ENCODE measurements at regions not wholly inside any gene's neighbourhood (a gene's known extent, or its start where the extent isn't known, plus 50 kb on each side); places are given as distances from the start of the nearest gene placed in this dataset.

DNA sequence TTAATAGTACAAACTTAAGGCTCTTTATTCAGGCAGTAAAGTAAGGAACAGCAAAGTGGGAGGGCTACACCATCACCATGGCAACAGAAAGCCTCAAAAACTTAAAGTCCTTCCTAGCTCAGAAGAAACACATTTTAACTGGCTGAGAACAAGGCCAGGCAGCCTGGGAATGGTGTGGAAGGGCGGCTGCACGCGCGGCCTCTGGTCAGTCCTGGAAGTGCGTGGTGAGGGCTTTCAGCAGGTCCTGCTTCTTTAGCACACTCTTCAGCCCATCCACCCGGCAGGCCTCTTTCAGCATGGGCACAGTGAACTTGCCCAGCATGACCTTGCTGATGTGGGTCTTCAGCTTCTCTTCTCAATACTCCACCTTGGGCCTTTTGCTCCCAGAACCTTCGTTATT lies 133.0 kb downstream of the CYP26A1 start:
- no peak for FAIRE-seq

GRCh38 chr10:93208717-93209464 lies 135.2 kb downstream of the CYP26A1 start:
- FAIRE-seq (peak; percentile 56), DNase-seq (ENCODE audit: insufficient read length) (no peak)
- no peak for TF ChIP-seq TAF1 (IDR thresholded peaks at IDR 0.05; ENCODE audit: borderline replicate concordance, low read depth, low read length)
- no peak for TF ChIP-seq POLR2A (IDR thresholded peaks at IDR 0.05; ENCODE audit: low read depth, low read length)
- TF ChIP-seq POLR2AphosphoS5 (IDR thresholded peaks at IDR 0.05; ENCODE audit: low read depth, low read length), result no peak

More for the DNA sequence above, 133.0 kb downstream of the CYP26A1 start:
- TF ChIP-seq POLR2AphosphoS5 (IDR thresholded peaks at IDR 0.05; ENCODE audit: low read depth, low read length) (no peak), POLR2A (IDR thresholded peaks at IDR 0.05; ENCODE audit: low read depth, low read length) (no peak), TAF1 (IDR thresholded peaks at IDR 0.05; ENCODE audit: borderline replicate concordance, low read depth, low read length) (no peak)
- DNase-seq (ENCODE audit: insufficient read length), result no peak

GRCh38 chr10:93211991-93212390 lies 138.3 kb downstream of the CYP26A1 start:
- no peak for FAIRE-seq
- TF ChIP-seq POLR2AphosphoS5 (IDR thresholded peaks at IDR 0.05; ENCODE audit: low read depth, low read length), result no peak
- no peak for TF ChIP-seq POLR2A (IDR thresholded peaks at IDR 0.05; ENCODE audit: low read depth, low read length)
- TF ChIP-seq TAF1 (IDR thresholded peaks at IDR 0.05; ENCODE audit: borderline replicate concordance, low read depth, low read length), result no peak
- no peak for DNase-seq (ENCODE audit: insufficient read length)

- FAIRE-seq (no peak), DNase-seq (ENCODE audit: insufficient read length) (no peak)
- TF ChIP-seq POLR2AphosphoS5 (IDR thresholded peaks at IDR 0.05; ENCODE audit: low read depth, low read length), result no peak
- no peak for TF ChIP-seq POLR2A (IDR thresholded peaks at IDR 0.05; ENCODE audit: low read depth, low read length)
- no peak for TF ChIP-seq TAF1 (IDR thresholded peaks at IDR 0.05; ENCODE audit: borderline replicate concordance, low read depth, low read length)
Observed at GRCh38 chr10:93215312-93215711, 141.6 kb downstream of the CYP26A1 start.

GRCh38 chr10:93216341-93216985 lies 142.8 kb downstream of the CYP26A1 start:
- no peak for FAIRE-seq
- DNase-seq (ENCODE audit: insufficient read length), result no peak
- TF ChIP-seq POLR2A (IDR thresholded peaks at IDR 0.05; ENCODE audit: low read depth, low read length), result no peak
- TF ChIP-seq TAF1 (IDR thresholded peaks at IDR 0.05; ENCODE audit: borderline replicate concordance, low read depth, low read length), result no peak
- no peak for TF ChIP-seq POLR2AphosphoS5 (IDR thresholded peaks at IDR 0.05; ENCODE audit: low read depth, low read length)

DNA sequence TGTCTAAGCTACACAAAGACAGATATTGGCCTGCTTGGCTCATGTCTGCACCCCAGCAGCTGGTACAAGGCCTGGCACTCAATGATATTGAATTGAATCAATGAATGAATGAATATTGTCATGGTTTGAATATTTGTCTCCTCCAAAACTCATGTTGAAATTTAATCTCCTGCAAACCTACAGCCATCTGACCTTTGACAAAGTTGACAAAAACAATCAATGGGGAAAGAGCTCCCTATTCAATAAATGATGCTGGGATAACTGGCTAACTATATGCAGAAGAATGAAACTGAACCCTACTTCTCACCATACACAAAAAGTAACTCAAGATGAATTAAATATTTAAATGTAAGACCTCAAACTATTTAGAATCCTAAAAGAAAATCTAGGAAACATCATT lies 144.7 kb downstream of the CYP26A1 start:
- DNase-seq (ENCODE audit: insufficient read length) (no peak), FAIRE-seq (no peak)
- TF ChIP-seq TAF1 (IDR thresholded peaks at IDR 0.05; ENCODE audit: borderline replicate concordance, low read depth, low read length) (no peak), POLR2AphosphoS5 (IDR thresholded peaks at IDR 0.05; ENCODE audit: low read depth, low read length) (no peak), POLR2A (IDR thresholded peaks at IDR 0.05; ENCODE audit: low read depth, low read length) (no peak)

GRCh38 chr10:93219347-93219746 lies 145.7 kb downstream of the CYP26A1 start:
- no peak for FAIRE-seq
- no peak for DNase-seq (ENCODE audit: insufficient read length)
- TF ChIP-seq POLR2AphosphoS5 (IDR thresholded peaks at IDR 0.05; ENCODE audit: low read depth, low read length), result no peak
- TF ChIP-seq POLR2A (IDR thresholded peaks at IDR 0.05; ENCODE audit: low read depth, low read length), result no peak
- TF ChIP-seq TAF1 (IDR thresholded peaks at IDR 0.05; ENCODE audit: borderline replicate concordance, low read depth, low read length), result no peak

DNA sequence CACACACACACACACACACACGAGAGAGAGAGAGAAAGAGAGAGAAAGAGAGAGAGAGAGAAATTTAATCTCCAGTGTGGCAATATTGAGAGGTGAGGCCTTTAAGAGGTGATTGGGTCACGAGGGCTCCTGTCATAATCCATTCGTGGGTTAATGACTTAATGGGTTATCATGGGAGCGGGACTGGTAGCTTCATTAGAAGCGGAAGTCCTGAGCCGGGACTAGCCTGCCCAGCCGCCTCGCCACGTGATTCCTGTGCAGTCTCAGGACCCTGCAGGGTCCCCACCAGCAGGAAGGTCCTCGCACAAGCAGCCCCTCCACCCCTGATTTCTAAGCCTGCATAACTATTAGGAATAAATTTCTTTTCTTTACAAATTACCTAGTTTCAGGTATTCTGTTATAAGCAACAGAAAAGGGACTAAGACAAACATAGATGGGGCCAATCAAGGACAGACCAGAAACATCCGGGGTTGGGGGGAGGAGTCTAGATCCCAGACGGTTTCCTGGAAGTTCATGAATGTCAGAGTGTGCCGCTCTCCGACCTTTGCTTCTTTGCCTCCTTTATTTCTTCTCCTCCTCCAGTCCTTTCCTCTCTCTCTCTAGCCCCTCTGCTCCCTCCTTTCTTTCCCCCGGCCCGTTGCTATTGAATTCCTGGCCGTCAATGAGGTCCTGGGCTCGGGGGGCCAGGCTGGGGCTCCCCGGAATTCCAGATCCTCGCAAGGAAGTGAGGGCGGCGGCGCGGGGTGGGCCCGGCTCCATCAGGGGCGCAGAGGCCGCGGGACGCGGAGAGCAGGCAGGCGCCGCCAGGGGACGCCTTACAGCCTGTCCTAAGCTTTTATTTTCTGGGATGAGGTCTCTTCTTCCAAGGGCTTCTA lies 146.8 kb downstream of the CYP26A1 start:
- TF ChIP-seq TAF1 (IDR thresholded peaks at IDR 0.05; ENCODE audit: borderline replicate concordance, low read depth, low read length) (no peak), POLR2AphosphoS5 (IDR thresholded peaks at IDR 0.05; ENCODE audit: low read depth, low read length) (no peak)
- DNase-seq (ENCODE audit: insufficient read length), result no peak
- FAIRE-seq, result no peak

GRCh38 chr10:93221171-93221496 lies 147.4 kb downstream of the CYP26A1 start:
- TF ChIP-seq POLR2AphosphoS5 (IDR thresholded peaks at IDR 0.05; ENCODE audit: low read depth, low read length) (no peak), TAF1 (IDR thresholded peaks at IDR 0.05; ENCODE audit: borderline replicate concordance, low read depth, low read length) (no peak), POLR2A (IDR thresholded peaks at IDR 0.05; ENCODE audit: low read depth, low read length) (no peak)
- FAIRE-seq, result no peak
- no peak for DNase-seq (ENCODE audit: insufficient read length)

DNA sequence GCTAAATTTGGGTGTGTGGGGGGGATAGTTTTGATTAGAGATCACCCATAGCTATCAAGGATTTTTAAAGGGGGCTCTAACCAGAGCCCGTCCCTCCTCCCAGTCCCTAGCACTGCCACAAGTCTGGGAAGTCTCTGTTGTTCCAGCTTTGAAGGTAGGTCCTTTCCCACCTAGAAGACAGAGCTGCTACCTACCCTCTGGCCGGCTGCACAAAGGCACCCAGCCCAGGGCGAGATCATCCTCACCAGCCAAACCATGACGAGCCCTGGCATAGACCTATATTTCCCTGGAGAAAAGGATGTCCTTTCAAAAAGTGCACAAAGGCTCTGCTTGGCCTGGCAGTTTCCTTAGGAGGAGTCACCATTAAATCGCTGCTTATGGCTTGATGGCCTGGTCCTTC lies 147.8 kb downstream of the CYP26A1 start:
- no peak for DNase-seq (ENCODE audit: insufficient read length)
- TF ChIP-seq POLR2AphosphoS5 (IDR thresholded peaks at IDR 0.05; ENCODE audit: low read depth, low read length), result no peak

GRCh38 chr10:93222211-93222754 lies 148.6 kb downstream of the CYP26A1 start:
- TF ChIP-seq TAF1 (IDR thresholded peaks at IDR 0.05; ENCODE audit: borderline replicate concordance, low read depth, low read length) (no peak), POLR2A (IDR thresholded peaks at IDR 0.05; ENCODE audit: low read depth, low read length) (no peak), POLR2AphosphoS5 (IDR thresholded peaks at IDR 0.05; ENCODE audit: low read depth, low read length) (no peak)
- FAIRE-seq, result no peak
- DNase-seq (ENCODE audit: insufficient read length), result no peak

More for the DNA sequence above, 147.8 kb downstream of the CYP26A1 start:
- FAIRE-seq, result no peak
